Mesenchymal stem cell (in vitro differentiated cells and primary cell): ENCODE measurements at regions not wholly inside any gene's neighbourhood (a gene's known extent, or its start where the extent isn't known, plus 50 kb on each side); places are given as distances from the start of the nearest gene placed in this dataset.
"Not testable (repeated sequence)": the region's sequence is repeated elsewhere in the genome, so short reads cannot be mapped to it uniquely, and the experiment has no call there.

Experiments used
- DNase-seq: peaks from one replicate; pipeline ENCODE4 v3.0.0-alpha.2; 2013
- H2AFZ ChIP-seq: one replicate; pipeline ENCODE4 v1.6.1; 2013; ENCODE audit warnings: low read depth, mild to moderate bottlenecking, control low read depth, inconsistent platforms, low read length, moderate library complexity
- H2AK5ac ChIP-seq: 2 replicates; pipeline ENCODE4 v1.6.1; 2013; ENCODE audit warnings: low read length, moderate library complexity, mild to moderate bottlenecking, inconsistent platforms; ENCODE audit not compliant: severe bottlenecking
- H2BK120ac ChIP-seq: one replicate; pipeline ENCODE4 v1.6.1; 2013; ENCODE audit warnings: low read depth, mild to moderate bottlenecking, inconsistent platforms, low read length, moderate library complexity
- H2BK12ac ChIP-seq, 2 experiments: one replicate each; pipeline ENCODE4 v1.6.1; 2013; ENCODE audit warnings: inconsistent platforms in 2 of 2, low read length in 2 of 2, mild to moderate bottlenecking in 2 of 2, moderate library complexity in 2 of 2, control low read depth in 1 of 2
- H2BK15ac ChIP-seq: one replicate; pipeline ENCODE4 v1.6.1; 2013; ENCODE audit warnings: mild to moderate bottlenecking, low read depth, inconsistent platforms; ENCODE audit not compliant: poor library complexity, severe bottlenecking
- H2BK5ac ChIP-seq: 2 replicates; pipeline ENCODE4 v1.6.1; 2013; ENCODE audit warnings: low read depth, mild to moderate bottlenecking, low read length, control low read depth, inconsistent platforms; ENCODE audit not compliant: poor library complexity, severe bottlenecking
- H3K14ac ChIP-seq, 2 experiments: one replicate each; pipeline ENCODE4 v1.6.1; 2013; ENCODE audit warnings: inconsistent platforms in 2 of 2, low read length in 2 of 2, control low read depth in 1 of 2, mild to moderate bottlenecking in 1 of 2, moderate library complexity in 1 of 2
- H3K18ac ChIP-seq, 2 experiments: one replicate each; pipeline ENCODE4 v1.6.1; 2013; ENCODE audit warnings: inconsistent platforms in 2 of 2, low read length in 2 of 2, control low read depth in 1 of 2, low read depth in 1 of 2, mild to moderate bottlenecking in 1 of 2
- H3K23ac ChIP-seq, 2 experiments: one replicate each; pipeline ENCODE4 v1.6.1; 2013; ENCODE audit warnings: inconsistent platforms in 2 of 2, low read length in 2 of 2, mild to moderate bottlenecking in 2 of 2, moderate library complexity in 2 of 2, control low read depth in 1 of 2
- H3K27ac ChIP-seq: 2 replicates; pipeline ENCODE4 v1.5.1; 2013; ENCODE audit warnings: mild to moderate bottlenecking, moderate library complexity, low read length, control low read depth, inconsistent platforms; ENCODE audit not compliant: poor library complexity, severe bottlenecking
- H3K27me3 ChIP-seq, 2 experiments: 2 replicates each; pipeline versions ENCODE4 v1.6.1 to v1.7.0; 2013; ENCODE audit warnings: low read length in 2 of 2, mild to moderate bottlenecking in 2 of 2, moderate library complexity in 2 of 2, control low read depth in 1 of 2, inconsistent platforms in 1 of 2; ENCODE audit not compliant: control insufficient read depth in 1 of 2, insufficient read depth in 1 of 2
- H3K36me3 ChIP-seq, 2 experiments: 2 replicates each; pipeline versions ENCODE4 v1.6.1 to v1.7.0; 2013; ENCODE audit warnings: low read length in 2 of 2, control low read depth in 1 of 2, inconsistent platforms in 1 of 2, low read depth in 1 of 2, mild to moderate bottlenecking in 1 of 2; ENCODE audit not compliant: insufficient read depth in 2 of 2, control insufficient read depth in 1 of 2
- H3K4ac ChIP-seq, 2 experiments: one replicate each; pipeline ENCODE4 v1.6.1; 2013; ENCODE audit warnings: inconsistent platforms in 2 of 2, low read length in 2 of 2, mild to moderate bottlenecking in 2 of 2, moderate library complexity in 2 of 2, control low read depth in 1 of 2, low read depth in 1 of 2
- H3K4me1 ChIP-seq: 2 replicates; pipeline ENCODE4 v1.6.1; 2013; ENCODE audit warnings: low read depth, low read length, control low read depth; ENCODE audit not compliant: control insufficient read depth, insufficient read depth
- H3K4me2 ChIP-seq: 2 replicates; pipeline ENCODE4 v1.6.1; 2013; ENCODE audit warnings: low read length, mild to moderate bottlenecking, inconsistent platforms; ENCODE audit not compliant: poor library complexity, severe bottlenecking
- H3K4me3 ChIP-seq, 2 experiments: 2 replicates each; pipeline versions ENCODE4 v1.5.1 to v1.7.0; 2013; ENCODE audit warnings: low read length in 2 of 2, mild to moderate bottlenecking in 2 of 2, control low read depth in 1 of 2, low read depth in 1 of 2; ENCODE audit not compliant: insufficient read depth in 1 of 2
- H3K79me1 ChIP-seq: replicated peaks from 2 replicates; pipeline ENCODE4 v1.6.1; 2013; ENCODE audit warnings: mild to moderate bottlenecking, control low read depth, low read length, inconsistent platforms; ENCODE audit not compliant: poor library complexity, severe bottlenecking
- H3K9ac ChIP-seq: 2 replicates; pipeline ENCODE4 v1.7.0; 2013; ENCODE audit warnings: mild to moderate bottlenecking, low read length, moderate library complexity
- H3K9me3 ChIP-seq: 2 replicates; pipeline ENCODE4 v1.7.0; 2013; ENCODE audit warnings: mild to moderate bottlenecking, low read length; ENCODE audit not compliant: control insufficient read depth
- H4K8ac ChIP-seq: one replicate; pipeline ENCODE4 v1.6.1; 2013; ENCODE audit warnings: inconsistent platforms, mild to moderate bottlenecking, low read length, moderate library complexity
- H4K91ac ChIP-seq: one replicate; pipeline ENCODE4 v1.6.1; 2013; ENCODE audit warnings: mild to moderate bottlenecking, low read length, inconsistent platforms
- WGBS: methylation state at CpG from one replicate; pipeline ENCODE4 v1.1.7; 2013; ENCODE audit warnings: mixed read lengths; 5-methylcytosine and 5-hydroxymethylcytosine counted together

- not testable (repeated sequence) for H3K4ac ChIP-seq, DNase-seq, H3K23ac ChIP-seq, H4K91ac ChIP-seq, H3K9ac ChIP-seq, H2BK5ac ChIP-seq, H3K9me3 ChIP-seq, H3K79me1 ChIP-seq, H2BK120ac ChIP-seq, H2AK5ac ChIP-seq, H3K4me2 ChIP-seq, H3K18ac ChIP-seq, H3K27me3 ChIP-seq, H2AFZ ChIP-seq, H4K8ac ChIP-seq, H3K27ac ChIP-seq, H3K4me3 ChIP-seq, H3K14ac ChIP-seq, H3K36me3 ChIP-seq, H2BK12ac ChIP-seq, H2BK15ac ChIP-seq, H3K4me1 ChIP-seq
- no CpG with 5 or more reads among the region's 3 CpGs for WGBS
Observed at GRCh38 chr2:242113492-242113891, 244.0 kb downstream of the RTP5 start.

GRCh38 chr2:242116676-242117075 lies 247.1 kb downstream of the RTP5 start:
- not testable (repeated sequence) for H3K27me3 ChIP-seq, H3K4ac ChIP-seq, H3K36me3 ChIP-seq, H3K14ac ChIP-seq, H3K4me2 ChIP-seq, H3K9me3 ChIP-seq, H2AFZ ChIP-seq, H3K79me1 ChIP-seq, H2BK120ac ChIP-seq, DNase-seq, H3K4me3 ChIP-seq, H3K18ac ChIP-seq, H3K23ac ChIP-seq, H2AK5ac ChIP-seq, H2BK15ac ChIP-seq, H3K27ac ChIP-seq, H4K8ac ChIP-seq, H3K4me1 ChIP-seq, H2BK5ac ChIP-seq, H4K91ac ChIP-seq, H3K9ac ChIP-seq, H2BK12ac ChIP-seq
- no CpG with 5 or more reads among the region's 2 CpGs for WGBS

- H2BK12ac ChIP-seq, H3K4ac ChIP-seq, H3K9me3 ChIP-seq, DNase-seq, H2AK5ac ChIP-seq, H4K8ac ChIP-seq, H3K14ac ChIP-seq, H3K18ac ChIP-seq, H3K27ac ChIP-seq, H3K23ac ChIP-seq, H4K91ac ChIP-seq, H2BK120ac ChIP-seq, H3K27me3 ChIP-seq, H2BK5ac ChIP-seq, H3K36me3 ChIP-seq, H3K79me1 ChIP-seq, H2BK15ac ChIP-seq, H3K4me3 ChIP-seq, H2AFZ ChIP-seq, H3K9ac ChIP-seq, H3K4me1 ChIP-seq, H3K4me2 ChIP-seq: not testable (repeated sequence)
- WGBS, result no CpG with 5 or more reads among the region's 3 CpGs
Observed at GRCh38 chr2:242117305-242117704, 247.8 kb downstream of the RTP5 start.

- H3K4ac ChIP-seq, H3K27me3 ChIP-seq, H3K14ac ChIP-seq, H2BK15ac ChIP-seq, DNase-seq, H3K23ac ChIP-seq, H2BK5ac ChIP-seq, H2BK12ac ChIP-seq, H3K79me1 ChIP-seq, H3K4me1 ChIP-seq, H4K91ac ChIP-seq, H3K18ac ChIP-seq, H2AK5ac ChIP-seq, H3K4me2 ChIP-seq, H3K9me3 ChIP-seq, H3K27ac ChIP-seq, H4K8ac ChIP-seq, H2AFZ ChIP-seq, H3K4me3 ChIP-seq, H3K36me3 ChIP-seq, H2BK120ac ChIP-seq, H3K9ac ChIP-seq: not testable (repeated sequence)
- WGBS, result 87% methylated on average over 3 of the region's 5 CpGs
Observed at GRCh38 chr2:242119682-242120081, 250.2 kb downstream of the RTP5 start.
